Naive thymus-derived CD8-positive, alpha-beta T cell (primary cell): ENCODE measurements at regions not wholly inside any gene's neighbourhood (a gene's known extent, or its start where the extent isn't known, plus 50 kb on each side); places are given as distances from the start of the nearest gene placed in this dataset.

Source experiments
- ATAC-seq, 2 donors: fragments of 150-1000 bp; cut with Tn5 transposase in 1 of 2; sonication (Bioruptor Pico), chemical (Tn5 transposase) in 1 of 2; 1 replicate in 1 of 2; 2 replicates in 1 of 2; pipeline ENCODE4 v1.10.0; 2021; ENCODE audit warnings: mild to moderate bottlenecking in 2 of 2, moderate library complexity in 2 of 2
- POLR2A ChIA-PET: fragments of 350-600 bp; sonication (Branson Sonifier 250); formaldehyde crosslinking; loops from one replicate; lab custom pipeline; 2021; ENCODE audit warnings: antibody characterized with exemption; lab: Charles Lee
- DNase-seq, 10 donors: peaks; one replicate each; pipeline versions ENCODE4 v3.0.0 to v3.0.0-alpha.2; 2020 to 2022
- H3K27ac Mint-ChIP-seq, 10 donors: one replicate each; pipeline ENCODE4 v1.8.0; 2020 to 2022; ENCODE audit warnings: mild to moderate bottlenecking in 10 of 10, mixed read lengths in 10 of 10, moderate library complexity in 4 of 10, inconsistent platforms in 1 of 10
- H3K27me3 Mint-ChIP-seq, 5 donors: one replicate each; pipeline ENCODE4 v1.8.0; 2021 to 2022; ENCODE audit warnings: mixed read lengths in 5 of 5
- H3K36me3 Mint-ChIP-seq, 3 donors: one replicate each; pipeline ENCODE4 v1.8.0; 2020 to 2022; ENCODE audit warnings: mixed read lengths in 3 of 3, mild to moderate bottlenecking in 2 of 3, inconsistent platforms in 1 of 3
- H3K4me1 Mint-ChIP-seq, 4 donors: one replicate each; pipeline ENCODE4 v1.8.0; 2021 to 2022; ENCODE audit warnings: mixed read lengths in 4 of 4
- H3K4me3 Mint-ChIP-seq, 10 donors: one replicate each; pipeline ENCODE4 v1.8.0; 2020 to 2022; ENCODE audit warnings: mild to moderate bottlenecking in 10 of 10, mixed read lengths in 10 of 10, moderate library complexity in 6 of 10, inconsistent platforms in 1 of 10
- H3K9me3 Mint-ChIP-seq, 9 donors: one replicate each; pipeline ENCODE4 v1.8.0; 2020 to 2022; ENCODE audit warnings: mixed read lengths in 9 of 9, mild to moderate bottlenecking in 3 of 9, inconsistent platforms in 1 of 9, moderate library complexity in 1 of 9

DNA sequence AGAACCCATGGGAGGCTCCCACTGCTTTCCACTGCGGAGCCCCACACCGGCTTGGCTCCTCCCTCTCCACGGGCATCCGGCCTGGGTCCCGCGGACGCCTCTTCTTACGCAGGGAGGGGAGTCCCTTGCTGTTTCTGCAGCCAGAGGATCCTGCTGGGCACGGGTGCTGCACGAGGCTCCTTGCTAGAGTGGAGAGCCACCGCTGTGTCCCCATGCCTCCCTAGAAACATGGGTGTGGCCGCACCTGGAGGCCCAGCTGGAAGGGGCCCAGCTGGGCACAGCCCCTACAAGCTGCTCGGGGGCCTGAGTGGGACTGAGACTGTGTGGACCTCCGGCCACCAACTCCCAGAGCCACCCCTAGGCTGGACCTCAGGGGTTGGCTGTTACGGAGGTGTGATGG is 67.7 kb upstream of the GPC1 start:
- Mint-ChIP-seq H3K27me3 (peaks cover 0 to 4% (median 0%) of the 10 kb centered on the region in 5 donors), H3K36me3 (no peaks in the 10 kb centered on the region), H3K4me3 (no peak overlapping the region), H3K9me3 (no peaks in the 10 kb centered on the region), H3K4me1 (peaks cover 0 to 3% (median 0%) of the 10 kb centered on the region in 4 donors), H3K27ac (no peak overlapping the region)
- DNase-seq = no peak
- no peak for ATAC-seq
- POLR2A ChIA-PET = no interaction called here

DNA sequence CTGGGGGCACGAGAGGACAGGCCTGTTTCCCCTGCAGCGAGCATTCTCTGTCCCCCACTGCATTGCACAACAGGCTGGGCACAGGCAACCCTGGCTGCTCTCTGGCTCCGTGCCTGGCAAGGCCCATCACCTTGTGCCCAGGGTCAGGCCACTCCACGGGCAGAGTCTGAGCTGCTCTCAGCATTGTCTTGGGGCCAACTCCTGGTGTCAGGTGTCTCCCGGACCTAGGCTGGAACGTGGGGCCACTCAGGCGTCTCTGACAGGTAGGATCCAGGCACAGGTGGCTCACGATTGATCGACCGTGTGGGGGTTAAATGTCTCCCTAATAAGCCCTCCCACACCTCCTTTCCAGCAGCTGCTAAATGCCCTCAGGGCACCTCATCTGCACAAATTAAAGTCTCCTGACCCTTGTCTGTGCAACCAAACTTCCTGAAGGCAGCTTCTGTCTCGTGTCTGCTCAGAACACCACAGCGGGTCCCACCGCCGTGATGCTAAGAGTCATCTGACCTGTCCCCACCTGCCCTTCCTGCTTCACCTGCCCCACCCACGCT is 66.6 kb upstream of the GPC1 start:
- H3K4me1 Mint-ChIP-seq = peaks cover 0 to 3% (median 0%) of the 10 kb centered on the region in 4 donors
- H3K36me3 Mint-ChIP-seq = no peaks in the 10 kb centered on the region
- no peak for ATAC-seq
- no peak overlapping the region for H3K4me3 Mint-ChIP-seq
- H3K9me3 Mint-ChIP-seq = no peaks in the 10 kb centered on the region
- POLR2A ChIA-PET = no interaction called here
- H3K27ac Mint-ChIP-seq = no peak overlapping the region
- H3K27me3 Mint-ChIP-seq = peaks cover 0 to 4% (median 0%) of the 10 kb centered on the region in 5 donors
- DNase-seq = no peak

DNA sequence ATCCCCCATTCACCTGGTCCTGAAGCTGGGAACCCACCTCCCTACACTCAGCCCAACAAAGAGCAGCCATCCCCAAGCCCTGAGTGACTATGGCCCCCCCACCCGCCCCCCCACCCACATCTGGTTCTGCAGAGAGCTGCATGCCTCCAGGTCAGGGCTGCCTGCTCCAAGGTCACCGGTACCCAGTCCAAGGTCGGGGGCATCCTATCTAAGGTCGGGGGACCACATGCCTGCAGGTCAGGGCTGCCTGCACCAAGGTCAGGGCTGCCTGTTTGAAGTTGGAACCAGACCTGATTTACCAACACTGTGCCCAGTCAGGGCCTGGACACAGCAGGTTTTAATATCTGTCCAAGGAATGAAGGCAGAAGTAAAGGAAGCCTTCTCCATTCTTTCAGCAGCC is 66.1 kb upstream of the GPC1 start:
- no peaks in the 10 kb centered on the region for H3K27me3 Mint-ChIP-seq
- ATAC-seq = no peak

DNA sequence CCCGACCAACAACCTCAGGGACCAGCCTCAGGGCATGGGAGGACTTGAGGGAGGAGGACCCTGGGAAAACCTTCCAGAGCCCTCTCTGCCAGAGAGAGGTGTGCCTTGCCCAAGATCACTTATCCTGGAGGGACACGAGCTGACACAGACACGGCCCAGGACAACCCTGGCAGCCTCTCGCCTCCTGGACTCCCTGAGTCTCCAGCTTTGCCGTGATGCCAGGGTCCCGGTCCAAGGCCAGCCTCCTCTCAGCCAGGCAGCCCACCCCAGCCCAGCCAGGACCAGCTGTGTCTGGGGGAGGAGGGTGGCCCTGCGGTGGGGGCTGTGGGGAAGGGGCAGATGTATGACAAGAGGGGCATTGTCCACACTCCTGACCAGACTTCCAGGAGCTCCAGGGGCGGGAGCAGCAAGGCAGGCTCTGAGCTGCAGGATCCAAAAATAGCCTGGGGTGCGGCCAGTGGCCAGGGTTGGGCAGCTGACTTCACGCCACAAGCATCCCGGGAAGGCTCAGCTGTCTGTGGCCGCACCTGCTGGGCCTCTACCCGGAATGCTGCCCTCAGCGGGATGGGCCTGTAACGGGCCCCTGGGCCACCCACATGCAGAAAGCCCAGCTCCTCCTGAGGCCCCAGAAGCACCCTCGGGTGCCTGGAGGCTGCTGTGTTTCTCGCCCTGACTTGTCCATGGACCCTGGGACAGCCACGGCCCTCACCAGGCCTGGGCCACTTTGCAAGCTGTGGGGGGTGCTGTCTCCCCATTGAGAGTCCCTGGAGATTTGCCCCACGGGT is 65.5 kb upstream of the GPC1 start:
- no peak overlapping the region for H3K4me3 Mint-ChIP-seq
- POLR2A ChIA-PET = no interaction called here
- H3K4me1 Mint-ChIP-seq = peaks cover 0 to 3% (median 0%) of the 10 kb centered on the region in 4 donors
- DNase-seq = no peak
- ATAC-seq = no peak
- no peaks in the 10 kb centered on the region for H3K9me3 Mint-ChIP-seq
- H3K27me3 Mint-ChIP-seq = peaks cover 0 to 1% (median 0%) of the 10 kb centered on the region in 5 donors
- no peaks in the 10 kb centered on the region for H3K36me3 Mint-ChIP-seq
- H3K27ac Mint-ChIP-seq = no peak overlapping the region

More for the DNA sequence above, 66.1 kb upstream of the GPC1 start:
- Mint-ChIP-seq H3K4me3 (no peak overlapping the region), H3K9me3 (no peaks in the 10 kb centered on the region), H3K36me3 (no peaks in the 10 kb centered on the region), H3K27ac (no peak overlapping the region), H3K4me1 (peaks cover 0 to 3% (median 0%) of the 10 kb centered on the region in 4 donors)
- POLR2A ChIA-PET = no interaction called here
- DNase-seq = no peak

DNA sequence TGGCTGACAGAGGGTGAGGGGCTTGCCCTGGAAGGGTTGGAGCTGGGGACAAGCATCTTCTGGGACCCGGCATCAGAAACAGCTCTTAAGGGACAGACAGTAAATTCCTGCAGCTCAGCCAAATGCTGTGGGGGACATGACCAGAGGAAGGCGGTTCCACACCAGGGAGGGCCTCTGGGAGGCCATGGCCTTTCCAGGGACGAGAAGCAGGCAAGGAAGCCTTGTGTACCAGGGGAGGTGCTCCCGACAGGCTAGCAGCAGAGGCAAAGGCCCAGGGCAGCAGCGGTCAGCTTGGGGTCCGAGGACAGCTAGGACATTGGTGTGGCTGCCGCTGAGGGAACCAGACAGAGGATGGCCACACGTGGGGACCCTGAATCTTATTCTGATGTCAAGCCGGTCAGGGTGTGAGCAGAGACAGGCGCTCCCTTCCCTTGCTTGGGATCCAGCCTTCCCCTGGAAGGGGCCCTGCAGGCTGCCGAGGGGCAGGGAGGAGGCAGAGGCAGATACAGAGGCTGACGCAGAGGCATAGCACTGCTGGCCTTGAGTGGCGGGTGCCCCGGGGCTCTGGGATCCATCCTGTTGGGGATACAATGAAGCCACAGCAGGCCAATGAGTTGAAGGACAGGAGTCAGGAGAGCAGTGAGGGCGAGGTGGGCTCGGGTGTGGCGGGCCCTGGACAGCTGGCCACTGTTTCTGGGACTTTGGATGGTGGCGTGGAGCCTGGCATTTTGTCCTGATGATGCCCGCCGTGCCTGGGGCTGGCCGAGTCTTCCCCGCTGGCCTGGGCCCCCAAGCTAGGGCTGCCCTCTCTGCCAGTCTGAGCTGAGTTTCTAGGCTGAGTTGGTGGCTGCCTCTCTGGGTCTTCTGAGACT is 64.1 kb upstream of the GPC1 start:
- H3K36me3 Mint-ChIP-seq = no peaks in the 10 kb centered on the region
- POLR2A ChIA-PET = no interaction called here
- ATAC-seq (no peak), DNase-seq (no peak)
- peaks cover 0 to 10% (median 1%) of the 10 kb centered on the region in 5 donors for H3K27me3 Mint-ChIP-seq
- H3K4me1 Mint-ChIP-seq = peaks cover 0 to 3% (median 0%) of the 10 kb centered on the region in 4 donors
- H3K27ac Mint-ChIP-seq = no peak overlapping the region
- H3K4me3 Mint-ChIP-seq = no peak overlapping the region
- H3K9me3 Mint-ChIP-seq = no peaks in the 10 kb centered on the region

DNA sequence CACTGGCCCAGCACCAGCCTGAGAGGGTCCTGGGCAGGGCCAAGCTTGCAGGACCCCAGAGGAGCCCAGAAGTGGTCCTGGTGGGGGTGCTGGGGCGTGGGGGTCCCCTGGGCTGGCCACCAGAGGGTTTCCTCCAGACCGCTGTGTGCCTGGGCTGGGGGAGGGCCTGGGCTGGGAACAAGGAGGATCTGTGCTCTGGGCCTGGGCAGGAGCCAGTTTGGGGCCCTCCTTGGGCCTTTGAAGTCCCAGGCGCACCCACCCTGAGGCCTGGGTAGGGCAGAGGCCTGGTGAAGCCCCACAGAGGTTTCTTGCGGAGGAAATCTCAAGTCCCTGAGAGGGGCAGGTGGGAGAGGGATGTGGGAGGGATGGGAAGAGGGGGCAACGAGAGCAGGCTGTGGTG is 63.4 kb upstream of the GPC1 start:
- Mint-ChIP-seq H3K27me3 (peaks cover 0 to 10% (median 1%) of the 10 kb centered on the region in 5 donors), H3K27ac (no peak overlapping the region), H3K4me3 (no peak overlapping the region), H3K4me1 (peaks cover 0 to 3% (median 0%) of the 10 kb centered on the region in 4 donors), H3K36me3 (no peaks in the 10 kb centered on the region), H3K9me3 (no peaks in the 10 kb centered on the region)
- POLR2A ChIA-PET = no interaction called here
- no peak for DNase-seq
- no peak for ATAC-seq

DNA sequence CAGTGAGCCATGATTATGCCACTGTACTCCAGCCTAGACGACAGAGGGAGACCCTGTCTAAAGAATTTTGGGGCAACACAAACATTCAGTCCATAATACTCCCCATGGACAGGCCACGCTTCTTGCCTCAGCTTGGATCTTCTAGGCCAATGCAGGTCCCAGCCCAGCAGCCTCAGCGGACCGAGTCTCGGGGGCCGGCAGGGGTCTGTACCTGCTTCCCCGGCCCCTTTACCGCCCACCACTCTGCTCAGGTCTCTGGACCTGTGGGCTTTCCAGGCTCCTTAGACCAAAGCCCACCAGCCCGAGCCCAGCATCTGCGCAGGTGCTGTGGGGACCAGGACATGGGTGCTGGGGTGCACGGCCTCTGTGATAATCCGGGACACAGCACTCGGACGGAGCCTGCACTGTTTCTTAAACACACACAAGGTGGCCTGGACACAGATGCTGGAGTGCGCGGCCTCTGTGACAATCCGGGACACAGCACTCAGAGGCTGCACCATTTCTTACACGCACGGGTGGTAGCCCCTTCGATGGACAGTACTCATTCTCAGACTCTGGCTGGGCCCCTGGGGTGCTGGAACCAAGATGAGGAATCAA is 62.1 kb upstream of the GPC1 start:
- Mint-ChIP-seq H3K36me3 (no peaks in the 10 kb centered on the region), H3K27ac (no peak overlapping the region), H3K27me3 (peaks cover 0 to 10% (median 1%) of the 10 kb centered on the region in 5 donors), H3K4me3 (no peak overlapping the region), H3K9me3 (no peaks in the 10 kb centered on the region), H3K4me1 (peaks cover 0 to 3% (median 0%) of the 10 kb centered on the region in 4 donors)
- POLR2A ChIA-PET = no interaction called here
- no peak for DNase-seq
- no peak for ATAC-seq

DNA sequence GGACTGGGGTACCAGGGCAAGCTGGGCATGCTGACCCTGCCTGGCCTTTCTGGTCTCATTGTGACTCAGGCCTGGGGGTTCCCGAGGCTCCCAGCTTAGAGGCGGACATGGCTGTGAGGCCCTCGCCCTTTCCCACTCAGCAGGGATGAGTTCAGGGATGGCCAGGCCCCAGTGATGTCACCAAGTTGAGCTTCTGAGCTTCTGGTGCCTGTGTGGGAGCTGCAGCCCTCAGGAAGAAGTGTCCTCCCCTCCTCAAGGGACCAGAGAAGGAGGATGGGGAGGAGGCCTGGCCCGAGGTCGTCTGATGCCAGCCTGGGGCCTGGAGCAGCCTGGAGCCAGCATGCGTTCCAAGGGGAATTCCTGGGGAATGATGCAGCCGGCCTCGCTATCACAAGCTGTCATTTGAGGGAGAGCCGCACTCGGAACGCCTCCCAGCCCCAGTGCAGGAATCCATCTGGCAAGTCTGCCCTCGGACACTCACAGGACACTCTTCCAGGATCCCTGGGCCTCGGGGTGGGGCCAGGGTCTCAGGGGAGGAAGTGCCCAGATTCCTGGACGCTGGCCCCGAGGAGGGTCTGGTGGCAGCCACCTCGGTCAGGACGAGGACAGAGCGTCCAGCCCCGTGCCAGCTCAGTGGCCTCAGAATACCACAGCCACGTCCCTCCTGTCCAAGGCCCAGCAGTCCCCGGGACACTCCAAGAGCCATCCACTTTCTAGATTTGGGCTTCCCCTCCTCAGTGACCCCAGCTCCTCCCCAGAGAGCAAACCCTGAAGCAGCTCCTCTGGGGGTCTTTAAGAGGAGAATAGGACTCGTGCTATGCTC is 61.2 kb upstream of the GPC1 start:
- no peak overlapping the region for H3K4me3 Mint-ChIP-seq
- DNase-seq = no peak
- H3K36me3 Mint-ChIP-seq = no peaks in the 10 kb centered on the region
- peaks cover 0 to 10% (median 3%) of the 10 kb centered on the region in 5 donors for H3K27me3 Mint-ChIP-seq
- no peak overlapping the region for H3K27ac Mint-ChIP-seq
- POLR2A ChIA-PET = no interaction called here
- no peaks in the 10 kb centered on the region for H3K9me3 Mint-ChIP-seq
- no peak for ATAC-seq
- no peaks in the 10 kb centered on the region for H3K4me1 Mint-ChIP-seq

DNA sequence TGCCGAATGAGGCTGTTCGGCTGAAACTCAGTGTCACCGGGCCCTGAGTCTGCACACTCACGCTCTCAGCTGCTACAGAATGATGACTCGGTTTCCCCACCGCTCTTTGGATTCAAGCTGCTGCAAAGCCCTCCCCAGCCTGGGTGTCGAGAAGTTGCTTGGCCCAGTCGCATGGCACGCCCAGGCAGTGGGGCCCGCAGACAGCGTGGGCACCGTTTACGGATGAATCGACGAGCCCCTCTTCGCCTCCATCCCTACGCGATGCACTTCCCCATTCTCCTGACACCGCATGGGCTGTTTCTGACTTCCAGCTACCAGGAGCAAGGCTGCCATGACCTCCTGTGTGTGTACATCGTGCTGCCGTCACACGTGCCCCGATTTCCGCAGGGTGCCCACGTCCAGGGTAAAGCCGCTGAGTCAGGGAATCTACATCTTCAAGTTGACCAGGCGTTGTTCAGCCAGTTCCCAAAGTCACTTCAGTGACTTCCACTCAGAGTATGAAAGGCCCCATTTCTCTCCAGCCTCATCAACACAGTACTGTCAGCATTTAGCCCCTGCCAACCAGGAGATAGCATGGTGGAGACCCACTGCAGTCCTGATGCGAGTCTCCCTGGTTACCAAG is 60.3 kb upstream of the GPC1 start:
- no peaks in the 10 kb centered on the region for H3K36me3 Mint-ChIP-seq
- DNase-seq (no peak), ATAC-seq (no peak)
- H3K27ac Mint-ChIP-seq = no peak overlapping the region
- H3K27me3 Mint-ChIP-seq = peaks cover 0 to 10% (median 5%) of the 10 kb centered on the region in 5 donors
- peaks cover 0 to 1% (median 0%) of the 10 kb centered on the region in 9 donors for H3K9me3 Mint-ChIP-seq
- no peak overlapping the region for H3K4me3 Mint-ChIP-seq
- no peaks in the 10 kb centered on the region for H3K4me1 Mint-ChIP-seq
- POLR2A ChIA-PET = no interaction called here

DNA sequence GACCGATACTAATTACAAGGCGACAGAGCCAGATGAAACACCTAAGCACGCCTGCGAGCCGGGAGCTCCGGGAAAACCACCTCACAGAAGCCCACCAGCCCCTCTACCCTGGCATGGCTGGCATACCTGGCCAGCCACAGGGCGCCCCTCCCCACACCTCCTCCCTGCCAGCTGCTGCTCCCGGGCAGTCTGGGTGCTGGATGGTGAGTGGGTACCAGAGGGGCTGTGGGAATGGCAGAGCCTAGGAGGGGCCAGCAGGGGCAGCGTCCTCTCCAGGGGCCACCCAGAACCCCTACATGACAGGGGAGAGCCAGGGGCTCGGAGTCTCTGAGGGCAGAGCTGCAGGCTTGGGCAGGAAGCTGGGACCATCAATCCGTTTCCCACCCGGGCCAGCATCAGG is 58.7 kb upstream of the GPC1 start:
- Mint-ChIP-seq H3K4me1 (no peaks in the 10 kb centered on the region), H3K9me3 (peaks cover 0 to 10% (median 0%) of the 10 kb centered on the region in 9 donors), H3K27me3 (peaks cover 0 to 10% (median 5%) of the 10 kb centered on the region in 5 donors), H3K4me3 (no peak overlapping the region), H3K27ac (no peak overlapping the region), H3K36me3 (no peaks in the 10 kb centered on the region)
- no peak for ATAC-seq
- DNase-seq = no peak
- POLR2A ChIA-PET = no interaction called here

DNA sequence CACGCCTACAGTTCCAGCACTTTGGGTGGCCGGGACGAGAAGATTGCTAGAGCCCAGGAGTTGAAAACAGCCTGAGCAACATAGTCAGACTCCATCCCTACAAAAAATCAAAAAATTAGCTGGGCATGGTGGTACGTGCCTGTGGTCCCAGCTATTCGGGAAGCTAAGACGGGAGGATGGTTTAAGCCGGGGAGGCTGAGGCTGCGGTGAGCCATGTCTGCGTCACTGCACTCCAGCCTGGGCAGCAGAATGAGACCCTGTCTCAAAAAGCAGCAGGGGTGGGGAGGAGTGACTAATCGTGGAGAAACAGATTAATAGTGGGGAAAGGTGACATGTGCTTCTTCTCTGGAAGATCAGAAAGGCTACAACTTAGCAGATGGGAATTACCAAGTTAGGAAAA is 58.1 kb upstream of the GPC1 start:
- peaks cover 0 to 10% (median 0%) of the 10 kb centered on the region in 9 donors for H3K9me3 Mint-ChIP-seq
- no peaks in the 10 kb centered on the region for H3K36me3 Mint-ChIP-seq
- H3K27me3 Mint-ChIP-seq = peaks cover 0 to 10% (median 5%) of the 10 kb centered on the region in 5 donors
- DNase-seq (no peak), ATAC-seq (no peak)
- no peak overlapping the region for H3K4me3 Mint-ChIP-seq
- POLR2A ChIA-PET = no interaction called here
- no peaks in the 10 kb centered on the region for H3K4me1 Mint-ChIP-seq
- no peak overlapping the region for H3K27ac Mint-ChIP-seq
